NCI-H128 (cell line): ENCODE measurements at regions not wholly inside any gene's neighbourhood (a gene's known extent, or its start where the extent isn't known, plus 50 kb on each side); places are given as distances from the start of the nearest gene placed in this dataset.

Experiments
- DNase-seq: peaks from one replicate; lab custom pipeline; 2025; ENCODE audit not compliant: unreplicated experiment; lab: John Stamatoyannopoulos, UW

- DNase-seq: no peak
These were observed 249.0 kb downstream of the CRPPA start for GRCh38 chr7:16172366-16172765.

GRCh38 chr7:16171928-16172327 is 249.4 kb downstream of the CRPPA start:
- no peak for DNase-seq

GRCh38 chr7:16170671-16171070 is 250.7 kb downstream of the CRPPA start:
- no peak for DNase-seq

GRCh38 chr7:16169537-16169936 is 251.8 kb downstream of the CRPPA start:
- DNase-seq: no peak

GRCh38 chr7:16167526-16167925 is 253.8 kb downstream of the CRPPA start:
- DNase-seq: no peak

- DNase-seq: no peak
These were observed 277.0 kb downstream of the CRPPA start for GRCh38 chr7:16144361-16144760.

- DNase-seq: no peak
These were observed 283.4 kb downstream of the CRPPA start for GRCh38 chr7:16137944-16138343.

- DNase-seq: no peak
These were observed 284.4 kb downstream of the CRPPA start for GRCh38 chr7:16136896-16137295.

- DNase-seq: no peak
These were observed 285.7 kb downstream of the CRPPA start for GRCh38 chr7:16135658-16136057.

- no peak for DNase-seq
These were observed 290.9 kb downstream of the CRPPA start for GRCh38 chr7:16130111-16131110.

- no peak for DNase-seq
These were observed 291.8 kb downstream of the CRPPA start for GRCh38 chr7:16129431-16130110.

GRCh38 chr7:16123117-16123770 is 298.1 kb downstream of the CRPPA start:
- DNase-seq: no peak

GRCh38 chr7:16121876-16122390 is 299.4 kb downstream of the CRPPA start:
- DNase-seq: no peak

GRCh38 chr7:16115374-16115773 is 306.0 kb downstream of the CRPPA start:
- DNase-seq: no peak

- DNase-seq: no peak
These were observed 306.7 kb downstream of the CRPPA start for GRCh38 chr7:16114633-16115032.

GRCh38 chr7:16114071-16114470 is 307.3 kb downstream of the CRPPA start:
- no peak for DNase-seq

- DNase-seq: no peak
These were observed 308.3 kb downstream of the CRPPA start for GRCh38 chr7:16113058-16113457.

- DNase-seq: no peak
These were observed 314.5 kb downstream of the CRPPA start for GRCh38 chr7:16106869-16107268.

- DNase-seq: no peak
These were observed 315.0 kb downstream of the CRPPA start for GRCh38 chr7:16106300-16106699.

- no peak for DNase-seq
These were observed 322.0 kb downstream of the CRPPA start for GRCh38 chr7:16099302-16099849.

GRCh38 chr7:16098585-16099179 is 322.7 kb downstream of the CRPPA start:
- no peak for DNase-seq
